ENCODE measurements at regions not wholly inside any gene's neighbourhood (a gene's known extent, or its start where the extent isn't known, plus 50 kb on each side); places are given as distances from the start of the nearest gene placed in this dataset.

DNA sequence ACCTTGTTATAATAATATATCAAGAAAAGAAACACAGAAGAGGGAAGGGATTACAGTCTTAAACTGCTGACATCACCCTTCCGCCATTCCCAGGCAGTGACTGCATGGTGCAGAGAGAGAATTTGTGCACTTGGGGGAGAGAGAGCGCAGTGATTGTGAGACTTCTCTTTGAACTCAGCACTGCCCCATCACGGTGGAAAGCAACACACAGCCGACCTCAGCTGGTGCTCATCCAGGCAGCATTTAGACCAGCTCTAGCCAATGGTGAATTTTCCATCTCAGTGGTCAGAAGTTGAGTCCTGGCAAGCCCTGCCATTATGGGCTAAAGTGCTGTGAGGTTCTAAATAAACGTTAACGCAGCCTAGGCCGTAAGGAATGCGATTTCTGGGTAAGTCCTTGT lies 1681.5 kb downstream of the EFNB2 start:
- ATAC-seq (ENCODE audit: low read depth) = no peak
- TF ChIP-seq POLR2A (IDR thresholded peaks at IDR 0.05; ENCODE audit: low read depth, low read length) (no peak), RAD21 (IDR thresholded peaks at IDR 0.05; ENCODE audit: low read length) (no peak), FOS (IDR thresholded peaks at IDR 0.05; ENCODE audit: low read depth, low read length) (no peak), MAFK (IDR thresholded peaks at IDR 0.05; ENCODE audit: low read depth, low read length) (no peak), SMC3 (IDR thresholded peaks at IDR 0.05; ENCODE audit: low read depth, low read length) (no peak), CEBPB (IDR thresholded peaks at IDR 0.05; ENCODE audit: low read depth, low read length) (no peak), MAZ (IDR thresholded peaks at IDR 0.05; ENCODE audit: borderline replicate concordance, low read depth, low read length) (no peak), RCOR1 (IDR thresholded peaks at IDR 0.05; ENCODE audit: insufficient replicate concordance, low read length) (no peak), RFX5 (IDR thresholded peaks at IDR 0.05; ENCODE audit: low read depth, low read length) (no peak), MXI1 (IDR thresholded peaks at IDR 0.05; ENCODE audit: borderline replicate concordance, low read depth, low read length) (no peak), CHD1 (IDR thresholded peaks at IDR 0.05; ENCODE audit: low read depth, low read length) (no peak), BHLHE40 (IDR thresholded peaks at IDR 0.05; ENCODE audit: low read depth, low read length) (no peak), NFE2L2 (IDR thresholded peaks at IDR 0.05; ENCODE audit: low read depth, low read length) (no peak)
- TF ChIP-seq, protein P1, sequence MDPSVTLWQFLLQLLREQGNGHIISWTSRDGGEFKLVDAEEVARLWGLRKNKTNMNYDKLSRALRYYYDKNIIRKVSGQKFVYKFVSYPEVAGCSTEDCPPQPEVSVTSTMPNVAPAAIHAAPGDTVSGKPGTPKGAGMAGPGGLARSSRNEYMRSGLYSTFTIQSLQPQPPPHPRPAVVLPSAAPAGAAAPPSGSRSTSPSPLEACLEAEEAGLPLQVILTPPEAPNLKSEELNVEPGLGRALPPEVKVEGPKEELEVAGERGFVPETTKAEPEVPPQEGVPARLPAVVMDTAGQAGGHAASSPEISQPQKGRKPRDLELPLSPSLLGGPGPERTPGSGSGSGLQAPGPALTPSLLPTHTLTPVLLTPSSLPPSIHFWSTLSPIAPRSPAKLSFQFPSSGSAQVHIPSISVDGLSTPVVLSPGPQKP (IDR thresholded peaks at IDR 0.05; ENCODE audit: borderline replicate concordance, low read depth, low read length) = no peak
- TF ChIP-seq, protein P2, sequence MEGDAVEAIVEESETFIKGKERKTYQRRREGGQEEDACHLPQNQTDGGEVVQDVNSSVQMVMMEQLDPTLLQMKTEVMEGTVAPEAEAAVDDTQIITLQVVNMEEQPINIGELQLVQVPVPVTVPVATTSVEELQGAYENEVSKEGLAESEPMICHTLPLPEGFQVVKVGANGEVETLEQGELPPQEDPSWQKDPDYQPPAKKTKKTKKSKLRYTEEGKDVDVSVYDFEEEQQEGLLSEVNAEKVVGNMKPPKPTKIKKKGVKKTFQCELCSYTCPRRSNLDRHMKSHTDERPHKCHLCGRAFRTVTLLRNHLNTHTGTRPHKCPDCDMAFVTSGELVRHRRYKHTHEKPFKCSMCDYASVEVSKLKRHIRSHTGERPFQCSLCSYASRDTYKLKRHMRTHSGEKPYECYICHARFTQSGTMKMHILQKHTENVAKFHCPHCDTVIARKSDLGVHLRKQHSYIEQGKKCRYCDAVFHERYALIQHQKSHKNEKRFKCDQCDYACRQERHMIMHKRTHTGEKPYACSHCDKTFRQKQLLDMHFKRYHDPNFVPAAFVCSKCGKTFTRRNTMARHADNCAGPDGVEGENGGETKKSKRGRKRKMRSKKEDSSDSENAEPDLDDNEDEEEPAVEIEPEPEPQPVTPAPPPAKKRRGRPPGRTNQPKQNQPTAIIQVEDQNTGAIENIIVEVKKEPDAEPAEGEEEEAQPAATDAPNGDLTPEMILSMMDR (conservative IDR thresholded peaks at IDR 0.05; ENCODE audit: low read depth, low read length) = no peak
- TF ChIP-seq, protein P3, sequence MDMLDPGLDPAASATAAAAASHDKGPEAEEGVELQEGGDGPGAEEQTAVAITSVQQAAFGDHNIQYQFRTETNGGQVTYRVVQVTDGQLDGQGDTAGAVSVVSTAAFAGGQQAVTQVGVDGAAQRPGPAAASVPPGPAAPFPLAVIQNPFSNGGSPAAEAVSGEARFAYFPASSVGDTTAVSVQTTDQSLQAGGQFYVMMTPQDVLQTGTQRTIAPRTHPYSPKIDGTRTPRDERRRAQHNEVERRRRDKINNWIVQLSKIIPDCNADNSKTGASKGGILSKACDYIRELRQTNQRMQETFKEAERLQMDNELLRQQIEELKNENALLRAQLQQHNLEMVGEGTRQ (IDR thresholded peaks at IDR 0.05; ENCODE audit: low read depth, low read length) = no peak
- H4K8ac ChIP-seq (ENCODE audit: low read depth in 2 of 2, low read length in 2 of 2) = no peak overlapping the region
- H2AK9ac ChIP-seq (replicated peaks; ENCODE audit: low read depth, low read length, poor library complexity) = no peak overlapping the region
- no peaks in the 10 kb centered on the region for H3K36me3 ChIP-seq (ENCODE audit: control insufficient read depth, insufficient read depth, low read length)
- no peak overlapping the region for H2AFZ ChIP-seq (replicated peaks; ENCODE audit: low read length, poor library complexity)
- no peak overlapping the region for H3K4me2 ChIP-seq (ENCODE audit: low read depth, low read length)
- peaks cover 7% of the 10 kb centered on the region for H3K9me3 ChIP-seq (ENCODE audit: control insufficient read depth, insufficient read depth, low read length)
- intact Hi-C loops (cut with micrococcal nuclease) (no loop called here), in situ Hi-C loops (cut with MboI; ENCODE audit: low sequenced_read_pairs) (no loop called here), dilution Hi-C loops (cut with HindIII; ENCODE audit: low sequenced_read_pairs, unreplicated experiment) (no loop called here)
- H3K27ac ChIP-seq (ENCODE audit: insufficient read depth, low read length) = no peak overlapping the region
- H3K14ac ChIP-seq (replicated peaks; ENCODE audit: low read depth, low read length) = no peak overlapping the region
- H4K5ac ChIP-seq (ENCODE audit: low read depth, low read length) = no peak overlapping the region
- H3K9me1 ChIP-seq (ENCODE audit: insufficient read depth, low read length) = no peaks in the 10 kb centered on the region
- no peak for DNase-seq
- no peak overlapping the region for H4K91ac ChIP-seq (ENCODE audit: insufficient read depth, low read depth, low read length)
- no peak overlapping the region for H2BK15ac ChIP-seq (ENCODE audit: low read depth, low read length)
- no peaks in the 10 kb centered on the region for H3K79me1 ChIP-seq (ENCODE audit: low read depth in 1 of 2, low read length in 2 of 2)
- no peak overlapping the region for H3K56ac ChIP-seq (ENCODE audit: extremely low read depth, insufficient read depth, low read length)
- H3K4me3 ChIP-seq (ENCODE audit: insufficient read depth, low read depth, low read length) = no peak overlapping the region
- no peaks in the 10 kb centered on the region for H3K27me3 ChIP-seq (ENCODE audit: control insufficient read depth, insufficient read depth, low read length)
- ChIA-PET POLR2A (ENCODE audit: unreplicated experiment) (no interaction called here), CTCF (no interaction called here)
- H3K9ac ChIP-seq (ENCODE audit: low read depth, low read length) = no peak overlapping the region
- BruUV-seq (replicated peaks) = no TSS peak
- no peak overlapping the region for H2BK20ac ChIP-seq (ENCODE audit: low read depth, low read length)
- H3K18ac ChIP-seq (ENCODE audit: low read depth, low read length) = no peak overlapping the region
- no peak overlapping the region for H3K4ac ChIP-seq (ENCODE audit: low read depth, low read length)
- no peak overlapping the region for H2BK120ac ChIP-seq (ENCODE audit: low read depth, low read length)
- whole genome bisulfite sequencing, 2 experiments (ENCODE audit: extremely low coverage in 2 of 2, insufficient read length in 1 of 2) = no CpG with 5 or more reads among the region's 8 CpGs
- H2BK5ac ChIP-seq (ENCODE audit: low read depth, low read length, poor library complexity, severe bottlenecking) = no peak overlapping the region
- H4K20me1 ChIP-seq (ENCODE audit: insufficient read depth, low read length) = no peaks in the 10 kb centered on the region
- no peaks in the 10 kb centered on the region for H3K4me1 ChIP-seq (ENCODE audit: control insufficient read depth, insufficient read depth, low read length)
- no peak overlapping the region for H3K23ac ChIP-seq (ENCODE audit: low read depth, low read length)
- H2AK5ac ChIP-seq (ENCODE audit: low read depth, low read length) = no peak overlapping the region

Measured in IMR-90 (cell line).